ENCODE measurements at regions not wholly inside any gene's neighbourhood (a gene's known extent, or its start where the extent isn't known, plus 50 kb on each side); places are given as distances from the start of the nearest gene placed in this dataset.

GRCh38 chr7:25665374-25665773 is 437.1 kb upstream of the NPVF start:
- no peak for DNase-seq (ENCODE audit: low read depth in 1 of 2, low spot score in 1 of 2)
- H3K27ac ChIP-seq (replicated peaks), result no peak overlapping the region
- TF ChIP-seq CTCF (IDR thresholded peaks at IDR 0.05; ENCODE audit: insufficient read depth, low read length) (no peak), REST (IDR thresholded peaks at IDR 0.05; ENCODE audit: insufficient replicate concordance, low read depth) (peak; percentile 77)
- H3K27me3 ChIP-seq (ENCODE audit: insufficient read depth, poor library complexity, severe bottlenecking), result no peaks in the 10 kb centered on the region
- no peak overlapping the region for H3K4me3 ChIP-seq (replicated peaks; ENCODE audit: insufficient read depth, low read length)

DNA sequence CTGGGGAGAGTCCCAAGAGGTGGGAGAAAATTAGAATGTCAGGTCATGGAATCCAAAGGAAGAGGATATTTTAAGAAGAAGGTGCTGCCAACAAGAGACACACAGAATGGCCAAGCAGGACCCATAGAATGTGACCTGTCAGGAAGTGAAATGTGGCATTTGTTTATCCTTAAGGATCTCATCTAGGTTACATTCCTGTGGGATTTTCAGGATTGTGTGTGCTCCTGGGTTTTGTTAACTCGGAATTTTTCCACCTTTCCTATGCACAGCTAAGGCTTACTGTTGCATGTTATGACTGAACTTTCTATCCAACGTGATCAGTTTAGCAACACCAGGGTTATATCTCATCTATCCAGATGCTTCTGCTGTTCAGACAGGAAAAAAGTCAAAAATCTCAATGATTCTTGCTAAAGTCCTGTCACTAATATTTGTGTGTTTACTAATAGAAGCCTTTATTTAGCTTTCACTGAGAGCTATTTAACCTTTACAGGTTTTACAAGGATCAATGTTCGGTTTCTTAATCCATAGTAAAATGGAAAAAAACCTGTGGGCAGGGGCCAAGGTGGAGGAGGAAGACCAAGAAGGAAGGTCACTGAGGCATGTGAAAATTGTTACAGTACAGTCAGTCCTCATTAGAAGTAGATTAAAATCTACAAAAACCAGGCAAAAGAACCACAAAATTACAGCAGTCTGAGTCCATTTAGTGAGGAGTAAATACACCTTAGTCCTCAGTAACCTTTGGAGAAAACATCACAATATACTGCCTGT is 437.8 kb upstream of the NPVF start:
- no peak overlapping the region for H3K27ac ChIP-seq (replicated peaks)
- H3K4me3 ChIP-seq (replicated peaks; ENCODE audit: insufficient read depth, low read length), result no peak overlapping the region
- TF ChIP-seq CTCF (IDR thresholded peaks at IDR 0.05; ENCODE audit: insufficient read depth, low read length) (no peak), REST (IDR thresholded peaks at IDR 0.05; ENCODE audit: insufficient replicate concordance, low read depth) (no peak), POLR2AphosphoS5 (IDR thresholded peaks at IDR 0.05; ENCODE audit: low read depth) (no peak), GABPA (IDR thresholded peaks at IDR 0.05; ENCODE audit: low read depth) (no peak), SPI1 (IDR thresholded peaks at IDR 0.05; ENCODE audit: borderline replicate concordance, low read depth) (no peak)
- DNase-seq (ENCODE audit: low read depth in 1 of 2, low spot score in 1 of 2), result no peak
- no peaks in the 10 kb centered on the region for H3K27me3 ChIP-seq (ENCODE audit: insufficient read depth, poor library complexity, severe bottlenecking)

DNA sequence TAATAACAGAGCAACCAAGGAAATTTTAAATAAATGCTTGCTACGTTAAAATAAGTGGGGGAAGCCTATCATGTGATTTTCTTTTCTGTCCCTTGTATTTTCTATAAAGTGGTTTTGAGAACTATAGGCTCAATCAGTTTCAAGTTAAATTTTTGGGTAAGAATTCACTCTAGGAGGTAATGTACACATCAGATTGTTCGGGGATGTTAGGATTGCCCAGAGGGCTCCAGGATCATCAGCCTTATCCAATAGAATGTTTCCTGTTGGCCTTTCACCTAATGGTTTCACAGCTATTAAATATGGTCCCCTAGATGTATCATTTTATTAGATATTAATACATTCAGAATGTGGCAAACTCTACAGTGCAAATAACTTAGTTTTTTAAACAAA is 438.4 kb upstream of the NPVF start:
- TF ChIP-seq POLR2AphosphoS5 (IDR thresholded peaks at IDR 0.05; ENCODE audit: low read depth), result no peak
- TF ChIP-seq CTCF (IDR thresholded peaks at IDR 0.05; ENCODE audit: insufficient read depth, low read length), result no peak
- TF ChIP-seq GABPA (IDR thresholded peaks at IDR 0.05; ENCODE audit: low read depth), result no peak
- TF ChIP-seq SPI1 (IDR thresholded peaks at IDR 0.05; ENCODE audit: borderline replicate concordance, low read depth), result no peak
- TF ChIP-seq REST (IDR thresholded peaks at IDR 0.05; ENCODE audit: insufficient replicate concordance, low read depth), result no peak
- DNase-seq (ENCODE audit: low read depth in 1 of 2, low spot score in 1 of 2), result no peak
- Histone ChIP-seq H3K4me3 (replicated peaks; ENCODE audit: insufficient read depth, low read length) (no peak overlapping the region), H3K27ac (replicated peaks) (no peak overlapping the region), H3K27me3 (ENCODE audit: insufficient read depth, poor library complexity, severe bottlenecking) (no peaks in the 10 kb centered on the region)

All from HL-60 (cell line).